Epithelial cell of proximal tubule (primary cell): ENCODE measurements at regions not wholly inside any gene's neighbourhood (a gene's known extent, or its start where the extent isn't known, plus 50 kb on each side); places are given as distances from the start of the nearest gene placed in this dataset.
"Not testable (repeated sequence)": the region's sequence is repeated elsewhere in the genome, so short reads cannot be mapped to it uniquely, and the experiment has no call there.

Experiments
- DNase-seq: peaks from one replicate; pipeline ENCODE4 v3.0.0-alpha.2; 2011; ENCODE audit warnings: low read depth
- H3K4me3 ChIP-seq: 2 replicates; pipeline ENCODE4 v1.5.1; 2011; ENCODE audit warnings: low read depth, mild to moderate bottlenecking, low read length
- TF ChIP-seq, protein P1 (sequence below): conservative IDR thresholded peaks from 2 replicates; pipeline ENCODE4 v1.5.1; 2012; ENCODE audit warnings: low read depth, mild to moderate bottlenecking, low read length

DNA sequence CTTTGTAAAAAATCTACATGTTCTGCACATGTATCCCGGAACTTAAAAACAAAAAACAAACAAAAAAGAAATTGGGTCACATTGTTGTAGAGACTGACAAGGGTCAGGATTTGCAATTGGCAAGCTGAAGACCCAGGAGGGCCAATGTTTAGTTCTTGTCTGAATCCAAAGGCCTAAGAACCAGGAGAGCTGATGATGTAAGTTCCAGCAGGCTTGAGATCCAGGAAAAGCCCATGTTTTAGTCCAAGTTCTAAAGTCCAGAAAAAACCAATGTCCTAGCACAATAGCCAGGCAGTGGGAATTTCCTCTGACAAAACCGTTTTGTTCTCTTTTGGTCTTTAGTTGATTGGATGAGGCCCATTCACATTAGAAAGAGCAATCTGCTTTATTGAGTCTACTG is 244.9 kb downstream of the DMAC1 start:
- TF ChIP-seq, protein P1, sequence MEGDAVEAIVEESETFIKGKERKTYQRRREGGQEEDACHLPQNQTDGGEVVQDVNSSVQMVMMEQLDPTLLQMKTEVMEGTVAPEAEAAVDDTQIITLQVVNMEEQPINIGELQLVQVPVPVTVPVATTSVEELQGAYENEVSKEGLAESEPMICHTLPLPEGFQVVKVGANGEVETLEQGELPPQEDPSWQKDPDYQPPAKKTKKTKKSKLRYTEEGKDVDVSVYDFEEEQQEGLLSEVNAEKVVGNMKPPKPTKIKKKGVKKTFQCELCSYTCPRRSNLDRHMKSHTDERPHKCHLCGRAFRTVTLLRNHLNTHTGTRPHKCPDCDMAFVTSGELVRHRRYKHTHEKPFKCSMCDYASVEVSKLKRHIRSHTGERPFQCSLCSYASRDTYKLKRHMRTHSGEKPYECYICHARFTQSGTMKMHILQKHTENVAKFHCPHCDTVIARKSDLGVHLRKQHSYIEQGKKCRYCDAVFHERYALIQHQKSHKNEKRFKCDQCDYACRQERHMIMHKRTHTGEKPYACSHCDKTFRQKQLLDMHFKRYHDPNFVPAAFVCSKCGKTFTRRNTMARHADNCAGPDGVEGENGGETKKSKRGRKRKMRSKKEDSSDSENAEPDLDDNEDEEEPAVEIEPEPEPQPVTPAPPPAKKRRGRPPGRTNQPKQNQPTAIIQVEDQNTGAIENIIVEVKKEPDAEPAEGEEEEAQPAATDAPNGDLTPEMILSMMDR, result no peak
- DNase-seq, result no peak
- H3K4me3 ChIP-seq, result no peak overlapping the region

DNA sequence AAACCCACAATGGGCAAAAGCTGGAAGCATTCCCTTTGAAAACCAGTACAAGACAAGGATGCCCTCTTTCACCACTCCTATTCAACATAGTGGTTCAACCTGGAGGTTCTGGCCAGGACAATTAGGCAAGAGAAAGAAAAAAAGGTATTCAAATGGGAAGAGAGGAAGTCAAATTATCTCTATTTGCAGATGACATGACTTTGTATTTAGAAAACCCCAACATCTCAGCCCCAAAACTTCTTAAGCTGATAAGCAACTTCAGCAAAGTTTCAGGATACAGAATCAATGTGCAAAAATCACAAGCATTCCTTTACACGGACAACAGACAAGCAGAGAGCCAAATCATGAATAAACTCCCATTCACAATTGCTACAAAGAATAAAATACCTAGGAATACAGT is 246.9 kb downstream of the DMAC1 start:
- DNase-seq, result not testable (repeated sequence)

GRCh38 chr9:7549249-7549648 is 250.3 kb downstream of the DMAC1 start:
- TF ChIP-seq, protein P1, result no peak
- no peak overlapping the region for H3K4me3 ChIP-seq
- DNase-seq, result no peak

More for the DNA sequence above, 246.9 kb downstream of the DMAC1 start:
- not testable (repeated sequence) for H3K4me3 ChIP-seq

DNA sequence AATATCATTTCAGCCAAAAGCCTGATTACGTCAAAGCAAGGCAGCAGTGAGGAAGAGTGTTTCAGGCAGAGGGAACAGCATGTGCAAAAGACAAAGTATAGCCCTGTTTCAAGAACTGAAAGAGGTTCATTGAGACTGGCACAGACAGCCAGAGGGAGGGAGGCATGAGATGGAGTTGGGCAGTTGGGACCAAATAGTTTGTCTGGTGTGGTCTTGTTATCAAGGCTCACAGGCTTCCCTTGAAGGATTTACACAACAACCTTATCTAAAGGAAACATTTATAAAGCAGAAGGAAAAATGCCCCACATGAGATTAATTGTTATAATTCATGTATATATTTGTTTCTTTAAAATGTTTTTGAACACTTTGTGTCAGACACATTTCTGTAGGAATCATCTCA is 253.3 kb downstream of the DMAC1 start:
- TF ChIP-seq, protein P1, result no peak
- no peak overlapping the region for H3K4me3 ChIP-seq
- DNase-seq, result no peak

- TF ChIP-seq, protein P1, result no peak
- H3K4me3 ChIP-seq, result no peak overlapping the region
These were observed 254.0 kb downstream of the DMAC1 start for GRCh38 chr9:7545371-7546165.

GRCh38 chr9:7542693-7543092 is 256.9 kb downstream of the DMAC1 start:
- no peak for DNase-seq
- TF ChIP-seq, protein P1, result no peak
- H3K4me3 ChIP-seq, result no peak overlapping the region

More at GRCh38 chr9:7545371-7546165, 254.0 kb downstream of the DMAC1 start:
- DNase-seq, result no peak

DNA sequence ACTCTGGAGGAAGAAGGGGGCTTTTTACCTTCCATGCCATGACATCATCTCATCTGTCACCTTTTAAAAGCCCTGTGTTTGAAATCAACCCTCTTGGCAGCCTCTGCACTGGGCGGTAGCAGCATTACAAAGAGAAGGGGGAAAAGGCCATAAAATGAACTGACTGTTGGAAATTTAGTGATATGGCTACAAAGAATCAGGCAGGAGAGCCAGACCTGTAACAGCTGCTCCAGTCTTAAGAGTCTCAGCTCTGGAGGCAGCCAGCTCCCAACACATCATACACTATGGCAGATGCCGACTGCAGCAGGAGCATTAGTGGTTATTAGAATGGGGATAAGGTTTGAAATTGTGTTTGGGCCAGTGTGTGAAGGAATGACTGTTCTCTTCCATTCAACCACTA is 257.5 kb downstream of the DMAC1 start:
- TF ChIP-seq, protein P1, result no peak
- H3K4me3 ChIP-seq, result no peak overlapping the region
- no peak for DNase-seq
